H9 (cell line): ENCODE measurements at regions not wholly inside any gene's neighbourhood (a gene's known extent, or its start where the extent isn't known, plus 50 kb on each side); places are given as distances from the start of the nearest gene placed in this dataset. TPM values are rescaled to one million over a fixed set of nuclear protein-coding genes. Genes with fewer than 3 reads are reported as not detected.

ENCODE experiments used
- DNase-seq: peaks from one replicate; pipeline ENCODE4 v3.0.0-alpha.2; 2017
- H2AFZ ChIP-seq: one replicate; pipeline ENCODE4 v1.6.1; 2013; ENCODE audit warnings: mild to moderate bottlenecking, low read length, control low read depth, moderate library complexity
- H2AK5ac ChIP-seq: 2 replicates; pipeline ENCODE4 v1.6.1; 2013; ENCODE audit warnings: low read length, control low read depth, mixed read lengths; ENCODE audit not compliant: insufficient read length
- H2BK120ac ChIP-seq: one replicate; pipeline ENCODE4 v1.6.1; 2013; ENCODE audit warnings: low read depth, mild to moderate bottlenecking, low read length, control low read depth, inconsistent platforms; ENCODE audit not compliant: poor library complexity, severe bottlenecking
- H2BK12ac ChIP-seq: 2 replicates; pipeline ENCODE4 v1.6.1; 2013; ENCODE audit warnings: low read length, control low read depth, mixed read lengths, low read depth; ENCODE audit not compliant: insufficient read length
- H2BK15ac ChIP-seq: 2 replicates; pipeline ENCODE4 v1.6.1; 2013; ENCODE audit warnings: low read depth, low read length, control low read depth
- H2BK20ac ChIP-seq: one replicate; pipeline ENCODE4 v1.6.1; 2013; ENCODE audit warnings: low read depth, mild to moderate bottlenecking, low read length, control low read depth, inconsistent platforms; ENCODE audit not compliant: poor library complexity, severe bottlenecking
- H2BK5ac ChIP-seq: 2 replicates; pipeline ENCODE4 v1.6.1; 2013; ENCODE audit warnings: low read length, control low read depth, mixed read lengths; ENCODE audit not compliant: insufficient read length
- H3K14ac ChIP-seq: 2 replicates; pipeline ENCODE4 v1.6.1; 2013; ENCODE audit warnings: low read length, control low read depth; ENCODE audit not compliant: insufficient read depth
- H3K18ac ChIP-seq: 2 replicates; pipeline ENCODE4 v1.6.1; 2013; ENCODE audit warnings: low read depth, mild to moderate bottlenecking, mixed read lengths, low read length, control low read depth; ENCODE audit not compliant: insufficient read length
- H3K23ac ChIP-seq: 2 replicates; pipeline ENCODE4 v1.6.1; 2013; ENCODE audit warnings: low read length, control low read depth, mixed read lengths, low read depth; ENCODE audit not compliant: insufficient read length
- H3K23me2 ChIP-seq: 2 replicates; pipeline ENCODE4 v1.6.1; 2013; ENCODE audit warnings: low read depth, mild to moderate bottlenecking, mixed read lengths, low read length, control low read depth; ENCODE audit not compliant: insufficient read length, poor library complexity, severe bottlenecking
- H3K27ac ChIP-seq: 2 replicates; pipeline ENCODE4 v1.5.1; 2013; ENCODE audit warnings: low read length, control low read depth, mixed read lengths, low read depth; ENCODE audit not compliant: insufficient read length
- H3K27me3 ChIP-seq: 2 replicates; pipeline ENCODE4 v1.6.1; 2013; ENCODE audit warnings: low read length, control low read depth, inconsistent platforms; ENCODE audit not compliant: insufficient read depth
- H3K4ac ChIP-seq: 2 replicates; pipeline ENCODE4 v1.6.1; 2013; ENCODE audit warnings: low read depth, mild to moderate bottlenecking, control low read depth, inconsistent platforms, low read length, moderate library complexity
- H3K4me1 ChIP-seq: 2 replicates; pipeline ENCODE4 v1.6.1; 2013; ENCODE audit warnings: low read length, control low read depth, inconsistent platforms; ENCODE audit not compliant: insufficient read depth
- H3K4me2 ChIP-seq: 2 replicates; pipeline ENCODE4 v1.6.1; 2013; ENCODE audit warnings: low read length, control low read depth, mixed read lengths; ENCODE audit not compliant: insufficient read length, insufficient read depth
- H3K56ac ChIP-seq: 2 replicates; pipeline ENCODE4 v1.6.1; 2013; ENCODE audit warnings: low read depth, mild to moderate bottlenecking, mixed read lengths, low read length, control low read depth; ENCODE audit not compliant: insufficient read length
- H3K79me1 ChIP-seq: 2 replicates; pipeline ENCODE4 v1.6.1; 2013; ENCODE audit warnings: low read depth, mild to moderate bottlenecking, moderate library complexity, low read length, control low read depth, inconsistent platforms; ENCODE audit not compliant: insufficient read depth, poor library complexity, severe bottlenecking
- H3K79me2 ChIP-seq: 2 replicates; pipeline ENCODE4 v1.6.1; 2013; ENCODE audit warnings: low read length, control low read depth, inconsistent platforms; ENCODE audit not compliant: insufficient read depth
- H3K9ac ChIP-seq: 2 replicates; pipeline ENCODE4 v1.6.1; 2013; ENCODE audit warnings: low read length, control low read depth, mixed read lengths; ENCODE audit not compliant: insufficient read length; ENCODE audit errors: extremely low read depth
- H3K9me3 ChIP-seq: one replicate; pipeline ENCODE4 v1.6.1; 2013; ENCODE audit warnings: low read depth, low read length, inconsistent platforms; ENCODE audit not compliant: control insufficient read depth
- H3T11ph ChIP-seq: one replicate; pipeline ENCODE4 v1.6.1; 2013; ENCODE audit warnings: mild to moderate bottlenecking, low read length, control low read depth, inconsistent platforms
- H4K20me1 ChIP-seq: one replicate; pipeline ENCODE4 v1.6.1; 2013; ENCODE audit not compliant: control insufficient read depth, insufficient read length, insufficient read depth
- H4K5ac ChIP-seq: 2 replicates; pipeline ENCODE4 v1.6.1; 2013; ENCODE audit warnings: low read depth, mild to moderate bottlenecking, mixed read lengths, low read length, control low read depth; ENCODE audit not compliant: insufficient read length
- H4K8ac ChIP-seq: replicated peaks from 2 replicates; pipeline ENCODE4 v1.6.1; 2013; ENCODE audit warnings: low read length, control low read depth, mixed read lengths, low read depth; ENCODE audit not compliant: insufficient read length
- H4K91ac ChIP-seq: 2 replicates; pipeline ENCODE4 v1.6.1; 2013; ENCODE audit warnings: low read depth, mild to moderate bottlenecking, moderate library complexity, mixed read lengths, low read length, control low read depth; ENCODE audit not compliant: insufficient read length
- H3K27ac Mint-ChIP-seq, 3 experiments: 2 replicates in 2 of 3; 3 replicates in 1 of 3; pipeline ENCODE4 v1.8.0; 2020 to 2021; ENCODE audit warnings: mixed read lengths in 3 of 3, mild to moderate bottlenecking in 1 of 3, moderate library complexity in 1 of 3
- H3K27me3 Mint-ChIP-seq: 2 replicates; pipeline ENCODE4 v1.8.0; 2021; ENCODE audit warnings: low read depth, mild to moderate bottlenecking, moderate library complexity, mixed read lengths
- H3K36me3 Mint-ChIP-seq, 3 experiments: 2 replicates in 2 of 3; 3 replicates in 1 of 3; pipeline ENCODE4 v1.8.0; 2020 to 2021; ENCODE audit warnings: low read depth in 3 of 3, mixed read lengths in 3 of 3; ENCODE audit not compliant: insufficient read depth in 1 of 3
- H3K4me1 Mint-ChIP-seq, 2 experiments: 2 replicates each; pipeline ENCODE4 v1.8.0; 2020; ENCODE audit warnings: mixed read lengths in 2 of 2
- H3K4me3 Mint-ChIP-seq, 2 experiments: 2 replicates in 1 of 2; 3 replicates in 1 of 2; pipeline ENCODE4 v1.8.0; 2020 to 2021; ENCODE audit warnings: mild to moderate bottlenecking in 2 of 2, mixed read lengths in 2 of 2, moderate library complexity in 1 of 2
- H3K9me3 Mint-ChIP-seq, 2 experiments: 2 replicates in 1 of 2; 3 replicates in 1 of 2; pipeline ENCODE4 v1.8.0; 2020; ENCODE audit warnings: mild to moderate bottlenecking in 2 of 2, mixed read lengths in 2 of 2, moderate library complexity in 1 of 2
- CTCF ChIP-seq: fragments of 200-600 bp; sonication (generic); conservative IDR thresholded peaks from 3 replicates; pipeline ENCODE4 v1.8.0; 2021; ENCODE audit warnings: antibody characterized with exemption, mild to moderate bottlenecking
- WGBS: extraction: QIAGEN DNeasy Blood & Tissue Kit; methylation state at CpG from one replicate; pipeline ENCODE4 v1.1.7; 2013; ENCODE audit warnings: missing lambda C conversion rate, low lambda C conversion rate, mixed read lengths; ENCODE audit not compliant: insufficient read length; ENCODE audit errors: extremely low coverage; 5-methylcytosine and 5-hydroxymethylcytosine counted together
- microRNA-seq: library from miRNA; unstranded; fragments of <30 nt; microRNA quantifications from one replicate; pipeline ENCODE4, GENCODE V29; 2020; ENCODE audit warnings: borderline microRNAs expressed

DNA sequence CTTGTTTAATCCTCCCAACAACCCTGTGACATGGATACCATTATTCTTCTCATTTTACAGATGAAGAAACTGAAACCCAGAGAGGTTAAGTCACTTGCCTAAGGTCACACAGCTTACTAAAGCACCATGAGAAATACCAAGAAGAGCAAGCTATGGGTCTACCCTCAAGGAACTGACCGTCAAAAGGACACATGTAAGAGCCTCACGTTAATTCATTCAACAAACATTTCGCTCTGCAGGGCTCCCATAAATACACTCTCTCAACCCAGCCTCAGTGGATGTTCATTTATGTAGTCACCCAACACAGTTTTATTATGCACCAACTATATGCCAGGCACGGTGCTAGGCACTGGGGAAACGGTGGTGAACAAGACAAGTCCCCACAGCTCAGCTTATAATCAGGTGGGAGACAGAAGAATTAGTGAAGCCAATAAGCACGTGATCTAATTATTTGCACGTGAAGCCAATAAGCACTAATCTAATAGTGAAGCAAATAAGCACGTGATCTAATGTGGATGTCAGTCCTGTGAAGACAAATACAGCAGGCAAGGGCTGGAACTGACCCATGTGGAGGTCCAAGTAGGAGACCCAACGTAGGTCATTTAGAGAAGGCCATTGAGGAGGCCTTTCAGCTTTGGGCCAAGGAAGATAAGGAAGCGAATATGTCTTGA is 52.1 kb upstream of the ZBTB40 start:
- H4K20me1 ChIP-seq: no peaks in the 10 kb centered on the region
- H3K4ac ChIP-seq: no peak overlapping the region
- TF ChIP-seq CTCF: no peak
- H2BK20ac ChIP-seq: no peak overlapping the region
- no peak overlapping the region for H2AFZ ChIP-seq
- H3K4me1 ChIP-seq: peaks cover under 1% of the 10 kb centered on the region; the same call in 1 of the 2 replicates
- no peak overlapping the region for H2BK5ac ChIP-seq
- no peak overlapping the region for H3K18ac ChIP-seq
- no peak overlapping the region for H3K4me2 ChIP-seq
- no peaks in the 10 kb centered on the region for H3K79me2 ChIP-seq
- H3K36me3 Mint-ChIP-seq: no peaks in the 10 kb centered on the region
- H3K23ac ChIP-seq: no peak overlapping the region
- H3K14ac ChIP-seq: no peak overlapping the region
- H4K5ac ChIP-seq: no peak overlapping the region
- no peak overlapping the region for H3K27ac ChIP-seq
- no peak overlapping the region for H2BK120ac ChIP-seq
- H3K27me3 ChIP-seq: no peaks in the 10 kb centered on the region
- no peaks in the 10 kb centered on the region for H3K9me3 ChIP-seq
- H2BK12ac ChIP-seq: no peak overlapping the region
- no peak overlapping the region for H2BK15ac ChIP-seq
- no peaks in the 10 kb centered on the region for H3K23me2 ChIP-seq
- H4K8ac ChIP-seq: no peak overlapping the region
- peaks cover 1% of the 10 kb centered on the region; the same call in 1 of the 2 replicates for H3K27me3 Mint-ChIP-seq
- no peak overlapping the region for H3K56ac ChIP-seq
- H3K4me3 Mint-ChIP-seq: no peak overlapping the region
- DNase-seq: no peak
- H4K91ac ChIP-seq: no peak overlapping the region
- H3K9me3 Mint-ChIP-seq: no peaks in the 10 kb centered on the region
- H3T11ph ChIP-seq: no peak overlapping the region
- H2AK5ac ChIP-seq: no peak overlapping the region
- H3K4me1 Mint-ChIP-seq: peaks cover 5 to 13% of the 10 kb centered on the region in 2 experiments
- H3K27ac Mint-ChIP-seq: no peak overlapping the region
- no peak overlapping the region for H3K9ac ChIP-seq
- H3K79me1 ChIP-seq: no peaks in the 10 kb centered on the region
- no CpG with 5 or more reads among the region's 10 CpGs for WGBS

Small RNA genes lying in the stretch of these regions (microRNA-seq; reads per million reads assigned to microRNA genes)
- not detected for gene MIR4418
